ENCODE measurements at regions not wholly inside any gene's neighbourhood (a gene's known extent, or its start where the extent isn't known, plus 50 kb on each side); places are given as distances from the start of the nearest gene placed in this dataset.
"Not testable (repeated sequence)": the region's sequence is repeated elsewhere in the genome, so short reads cannot be mapped to it uniquely, and the experiment has no call there.

GRCh38 chr9:38484076-38484665, 59.9 kb upstream of the IGFBPL1 start:
- TF ChIP-seq HMGN3 (IDR thresholded peaks at IDR 0.05; ENCODE audit: borderline replicate concordance, extremely low read depth, insufficient read length, low read depth, low read length); CTCF (IDR thresholded peaks at IDR 0.05 in 2 of 3, conservative IDR thresholded peaks at IDR 0.05 in 1 of 3; ENCODE audit: insufficient read depth in 2 of 3, low read depth in 1 of 3, low read length in 3 of 3); KLF16 (IDR thresholded peaks at IDR 0.05); RFX5 (IDR thresholded peaks at IDR 0.05; ENCODE audit: low read depth, low read length); HCFC1 (IDR thresholded peaks at IDR 0.05; ENCODE audit: low read depth, low read length): not testable (repeated sequence)
